ENCODE measurements at regions not wholly inside any gene's neighbourhood (a gene's known extent, or its start where the extent isn't known, plus 50 kb on each side); places are given as distances from the start of the nearest gene placed in this dataset.

DNA sequence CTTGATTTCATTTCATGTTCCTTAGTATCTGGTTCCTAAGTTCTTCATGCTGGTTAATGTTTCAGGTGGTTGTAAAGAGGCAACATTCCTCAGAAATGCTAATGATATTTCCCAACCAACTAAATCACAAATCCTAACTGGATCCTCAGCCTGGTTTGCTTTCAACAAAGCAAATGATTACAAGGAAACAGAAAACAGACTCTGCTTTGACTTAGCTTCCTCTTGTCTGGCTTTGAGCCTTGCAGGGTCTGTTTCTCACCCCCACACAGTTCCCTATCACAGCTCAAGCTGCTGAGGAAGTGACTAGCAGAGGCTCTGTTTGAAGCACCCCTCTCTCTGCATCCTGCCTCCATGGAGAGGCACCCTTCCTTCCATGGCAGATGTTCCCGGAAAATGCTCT is 130.2 kb upstream of the CTTNBP2 start:
- Histone ChIP-seq H4K20me1 (ENCODE audit: insufficient read depth) (no peaks in the 10 kb centered on the region), H3K36me3 (ENCODE audit: insufficient read depth, low read length) (no peaks in the 10 kb centered on the region), H3F3A (ENCODE audit: insufficient read depth, low read length, poor library complexity, severe bottlenecking) (no peaks in the 10 kb centered on the region), H3K9ac (ENCODE audit: low read length) (no peak overlapping the region), H3K4me3 (ENCODE audit: low read length) (no peak overlapping the region), H3K79me2 (replicated peaks; ENCODE audit: insufficient read depth, low read length) (no peaks in the 10 kb centered on the region), H3K4me2 (ENCODE audit: low read length) (no peak overlapping the region), H3K9me3 (ENCODE audit: low read length) (no peaks in the 10 kb centered on the region), H2AFZ (ENCODE audit: low read depth, low read length) (no peak overlapping the region), H3K27ac (ENCODE audit: low read length) (no peak overlapping the region), H3K27me3 (ENCODE audit: insufficient read depth, low read depth, low read length) (no peaks in the 10 kb centered on the region), H3K9me2 (ENCODE audit: insufficient read depth, low read length) (no peaks in the 10 kb centered on the region)
- TF ChIP-seq RAD21 (conservative IDR thresholded peaks at IDR 0.05) (no peak), EP300 (conservative IDR thresholded peaks at IDR 0.05; ENCODE audit: poor library complexity, severe bottlenecking) (no peak), TAF1 (IDR thresholded peaks at IDR 0.05; ENCODE audit: low read depth) (no peak), EZH2 (IDR thresholded peaks at IDR 0.05; ENCODE audit: borderline replicate concordance, insufficient read depth, low read length, poor library complexity, severe bottlenecking) (no peak), SMC3 (conservative IDR thresholded peaks at IDR 0.05; ENCODE audit: poor library complexity) (no peak), POLR2AphosphoS5 (IDR thresholded peaks at IDR 0.05) (no peak), MXI1 (conservative IDR thresholded peaks at IDR 0.05; ENCODE audit: poor library complexity, severe bottlenecking) (no peak)
- TF ChIP-seq, protein P1, sequence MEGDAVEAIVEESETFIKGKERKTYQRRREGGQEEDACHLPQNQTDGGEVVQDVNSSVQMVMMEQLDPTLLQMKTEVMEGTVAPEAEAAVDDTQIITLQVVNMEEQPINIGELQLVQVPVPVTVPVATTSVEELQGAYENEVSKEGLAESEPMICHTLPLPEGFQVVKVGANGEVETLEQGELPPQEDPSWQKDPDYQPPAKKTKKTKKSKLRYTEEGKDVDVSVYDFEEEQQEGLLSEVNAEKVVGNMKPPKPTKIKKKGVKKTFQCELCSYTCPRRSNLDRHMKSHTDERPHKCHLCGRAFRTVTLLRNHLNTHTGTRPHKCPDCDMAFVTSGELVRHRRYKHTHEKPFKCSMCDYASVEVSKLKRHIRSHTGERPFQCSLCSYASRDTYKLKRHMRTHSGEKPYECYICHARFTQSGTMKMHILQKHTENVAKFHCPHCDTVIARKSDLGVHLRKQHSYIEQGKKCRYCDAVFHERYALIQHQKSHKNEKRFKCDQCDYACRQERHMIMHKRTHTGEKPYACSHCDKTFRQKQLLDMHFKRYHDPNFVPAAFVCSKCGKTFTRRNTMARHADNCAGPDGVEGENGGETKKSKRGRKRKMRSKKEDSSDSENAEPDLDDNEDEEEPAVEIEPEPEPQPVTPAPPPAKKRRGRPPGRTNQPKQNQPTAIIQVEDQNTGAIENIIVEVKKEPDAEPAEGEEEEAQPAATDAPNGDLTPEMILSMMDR (IDR thresholded peaks at IDR 0.05; ENCODE audit: poor library complexity, severe bottlenecking): no peak
- TF ChIP-seq, protein P2, sequence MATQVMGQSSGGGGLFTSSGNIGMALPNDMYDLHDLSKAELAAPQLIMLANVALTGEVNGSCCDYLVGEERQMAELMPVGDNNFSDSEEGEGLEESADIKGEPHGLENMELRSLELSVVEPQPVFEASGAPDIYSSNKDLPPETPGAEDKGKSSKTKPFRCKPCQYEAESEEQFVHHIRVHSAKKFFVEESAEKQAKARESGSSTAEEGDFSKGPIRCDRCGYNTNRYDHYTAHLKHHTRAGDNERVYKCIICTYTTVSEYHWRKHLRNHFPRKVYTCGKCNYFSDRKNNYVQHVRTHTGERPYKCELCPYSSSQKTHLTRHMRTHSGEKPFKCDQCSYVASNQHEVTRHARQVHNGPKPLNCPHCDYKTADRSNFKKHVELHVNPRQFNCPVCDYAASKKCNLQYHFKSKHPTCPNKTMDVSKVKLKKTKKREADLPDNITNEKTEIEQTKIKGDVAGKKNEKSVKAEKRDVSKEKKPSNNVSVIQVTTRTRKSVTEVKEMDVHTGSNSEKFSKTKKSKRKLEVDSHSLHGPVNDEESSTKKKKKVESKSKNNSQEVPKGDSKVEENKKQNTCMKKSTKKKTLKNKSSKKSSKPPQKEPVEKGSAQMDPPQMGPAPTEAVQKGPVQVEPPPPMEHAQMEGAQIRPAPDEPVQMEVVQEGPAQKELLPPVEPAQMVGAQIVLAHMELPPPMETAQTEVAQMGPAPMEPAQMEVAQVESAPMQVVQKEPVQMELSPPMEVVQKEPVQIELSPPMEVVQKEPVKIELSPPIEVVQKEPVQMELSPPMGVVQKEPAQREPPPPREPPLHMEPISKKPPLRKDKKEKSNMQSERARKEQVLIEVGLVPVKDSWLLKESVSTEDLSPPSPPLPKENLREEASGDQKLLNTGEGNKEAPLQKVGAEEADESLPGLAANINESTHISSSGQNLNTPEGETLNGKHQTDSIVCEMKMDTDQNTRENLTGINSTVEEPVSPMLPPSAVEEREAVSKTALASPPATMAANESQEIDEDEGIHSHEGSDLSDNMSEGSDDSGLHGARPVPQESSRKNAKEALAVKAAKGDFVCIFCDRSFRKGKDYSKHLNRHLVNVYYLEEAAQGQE (IDR thresholded peaks at IDR 0.05; ENCODE audit: borderline replicate concordance): no peak

- H3K9me2 ChIP-seq (ENCODE audit: insufficient read depth, low read length): no peaks in the 10 kb centered on the region
- H3K9me3 ChIP-seq (ENCODE audit: low read length): no peaks in the 10 kb centered on the region
- H3K79me2 ChIP-seq (replicated peaks; ENCODE audit: insufficient read depth, low read length): no peaks in the 10 kb centered on the region
- H3K9ac ChIP-seq (ENCODE audit: low read length): no peak overlapping the region
- H3K36me3 ChIP-seq (ENCODE audit: insufficient read depth, low read length): no peaks in the 10 kb centered on the region
- no peaks in the 10 kb centered on the region for H3K27me3 ChIP-seq (ENCODE audit: insufficient read depth, low read depth, low read length)
- no peak overlapping the region for H2AFZ ChIP-seq (ENCODE audit: low read depth, low read length)
- no peaks in the 10 kb centered on the region for H3F3A ChIP-seq (ENCODE audit: insufficient read depth, low read length, poor library complexity, severe bottlenecking)
- no peak overlapping the region for H3K27ac ChIP-seq (ENCODE audit: low read length)
- TF ChIP-seq RAD21 (conservative IDR thresholded peaks at IDR 0.05) (no peak), TAF1 (IDR thresholded peaks at IDR 0.05; ENCODE audit: low read depth) (no peak), MXI1 (conservative IDR thresholded peaks at IDR 0.05; ENCODE audit: poor library complexity, severe bottlenecking) (no peak), SMC3 (conservative IDR thresholded peaks at IDR 0.05; ENCODE audit: poor library complexity) (no peak), POLR2AphosphoS5 (IDR thresholded peaks at IDR 0.05) (no peak), EP300 (conservative IDR thresholded peaks at IDR 0.05; ENCODE audit: poor library complexity, severe bottlenecking) (no peak), EZH2 (IDR thresholded peaks at IDR 0.05; ENCODE audit: borderline replicate concordance, insufficient read depth, low read length, poor library complexity, severe bottlenecking) (no peak)
- TF ChIP-seq, protein P2 (IDR thresholded peaks at IDR 0.05; ENCODE audit: borderline replicate concordance): no peak
- TF ChIP-seq, protein P1 (IDR thresholded peaks at IDR 0.05; ENCODE audit: poor library complexity, severe bottlenecking): no peak
- no peak overlapping the region for H3K4me3 ChIP-seq (ENCODE audit: low read length)
- H3K4me2 ChIP-seq (ENCODE audit: low read length): no peak overlapping the region
- H4K20me1 ChIP-seq (ENCODE audit: insufficient read depth): no peaks in the 10 kb centered on the region
Observed at GRCh38 chr7:118005026-118005425, 131.8 kb upstream of the CTTNBP2 start.

Data from neural cell (in vitro differentiated cells).